Fibroblast of the conjunctiva (primary cell): ENCODE measurements at regions not wholly inside any gene's neighbourhood (a gene's known extent, or its start where the extent isn't known, plus 50 kb on each side); places are given as distances from the start of the nearest gene placed in this dataset.

Experiments used
- DNase-seq: peaks from one replicate; pipeline ENCODE4 v3.0.0-alpha.2; 2010; ENCODE audit warnings: low read depth

DNA sequence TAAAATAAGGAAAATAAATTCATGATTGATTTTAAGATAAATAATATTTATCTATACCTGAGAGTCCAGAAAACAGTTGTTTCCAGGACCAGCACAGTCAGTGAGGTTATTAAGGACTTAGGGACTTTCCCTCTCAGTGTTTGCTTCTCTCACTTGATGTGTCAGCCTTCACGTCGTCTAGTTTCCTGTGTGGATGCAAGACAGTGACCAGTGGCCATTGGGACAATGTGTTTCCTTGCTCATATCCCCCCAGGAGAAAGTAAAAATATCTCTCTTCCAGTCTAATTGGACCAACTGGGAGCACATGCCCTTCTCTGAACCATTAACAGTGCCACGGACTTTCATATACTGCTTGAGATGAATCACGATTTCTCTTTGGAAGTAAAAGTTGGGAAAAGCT lies 157.8 kb upstream of the CTNNB1 start:
- no peak for DNase-seq

DNA sequence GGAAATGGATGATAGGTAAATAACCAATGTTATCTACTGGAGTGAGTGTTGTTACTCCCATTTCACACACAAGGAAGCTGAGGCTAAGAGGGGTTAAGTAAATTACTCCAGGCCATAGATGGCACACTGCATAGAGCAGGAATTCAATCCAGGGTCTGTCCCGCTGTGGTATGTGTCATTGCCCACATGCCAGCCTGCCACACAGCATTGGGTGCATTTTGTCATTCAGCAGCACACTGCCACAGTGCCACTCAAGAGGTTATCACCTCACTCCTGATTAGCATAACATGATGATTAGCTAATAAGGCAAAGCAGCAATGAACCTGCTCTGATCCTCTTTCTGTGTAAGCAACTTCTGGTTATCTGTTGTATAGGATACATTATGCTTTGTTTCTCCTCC lies 157.4 kb upstream of the CTNNB1 start:
- DNase-seq = no peak

DNA sequence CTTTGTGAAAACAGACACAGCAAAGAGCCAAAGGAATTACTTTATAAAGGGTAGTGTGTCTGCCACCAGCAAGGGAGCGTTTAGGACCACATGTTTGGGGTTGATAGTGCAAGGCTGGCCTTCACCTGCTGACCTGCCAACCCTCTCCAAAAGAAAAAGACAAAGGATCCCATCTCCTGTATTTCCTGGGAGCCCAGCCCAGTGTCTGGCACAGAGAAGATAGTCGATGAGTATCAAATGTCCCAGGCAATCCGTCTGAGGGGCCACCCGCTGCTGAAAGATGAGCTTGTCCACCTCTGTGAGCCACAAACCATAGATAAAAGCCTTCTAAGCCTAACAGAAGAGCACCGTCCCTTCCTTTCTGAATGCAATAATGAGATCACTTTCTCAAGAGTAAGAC lies 154.8 kb upstream of the CTNNB1 start:
- no peak for DNase-seq

DNA sequence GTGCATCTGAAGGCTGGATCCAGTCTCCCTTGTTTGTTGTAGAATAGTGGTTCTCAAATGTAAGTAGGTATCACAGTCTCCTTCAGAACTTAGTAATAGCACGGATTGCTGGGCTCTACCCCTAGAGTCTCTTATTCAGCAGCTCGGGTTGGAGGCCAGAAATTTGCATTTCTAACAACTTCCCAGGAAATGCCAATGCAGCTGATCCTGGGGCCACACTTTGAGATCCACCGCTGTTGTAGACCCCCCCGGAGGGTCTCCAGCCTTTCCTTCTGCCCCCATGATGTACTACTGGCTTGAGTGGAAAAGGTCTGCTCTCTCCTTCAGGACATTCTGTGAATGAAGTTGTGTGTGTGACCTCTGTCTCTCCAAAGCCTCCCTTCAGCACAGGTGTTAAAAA lies 153.8 kb upstream of the CTNNB1 start:
- DNase-seq = no peak

DNA sequence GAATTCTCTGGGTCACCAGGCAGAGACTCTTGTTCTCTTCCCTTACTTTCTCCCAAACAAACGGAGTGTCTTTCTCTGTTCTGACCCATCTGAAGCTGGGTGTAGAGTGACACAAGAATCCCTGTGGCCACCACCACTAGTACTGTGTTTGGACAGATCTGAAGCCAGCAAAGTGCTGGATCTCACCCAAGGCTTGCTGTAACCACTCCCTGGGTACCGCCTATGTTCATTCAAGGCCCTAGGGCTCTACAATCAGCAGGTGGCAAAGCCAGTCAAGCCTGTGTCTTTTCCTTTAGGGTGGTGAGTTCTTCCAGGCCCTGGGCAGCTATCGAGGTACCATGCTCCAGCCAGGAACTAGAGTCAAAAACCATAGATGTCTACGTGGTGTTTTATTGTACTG lies 149.2 kb upstream of the CTNNB1 start:
- no peak for DNase-seq

DNA sequence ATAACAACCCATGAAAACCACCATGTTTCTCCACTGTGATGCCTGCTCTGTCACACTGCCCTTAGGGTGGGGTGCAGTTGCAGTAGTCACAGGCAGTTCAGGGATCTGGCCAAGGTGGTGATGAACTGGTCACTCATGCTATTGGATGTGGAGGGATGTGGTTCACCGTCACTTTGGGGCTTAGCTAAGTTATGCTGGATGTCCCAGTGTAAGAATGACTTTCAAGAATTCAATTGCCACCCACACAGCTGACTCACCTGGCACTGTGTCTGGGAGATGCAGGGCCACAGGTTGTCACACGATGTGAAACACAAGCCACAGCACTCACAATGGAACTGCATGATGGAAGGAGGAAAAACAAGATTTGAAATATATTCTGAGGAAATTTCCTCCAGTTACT lies 146.1 kb upstream of the CTNNB1 start:
- DNase-seq = no peak

DNA sequence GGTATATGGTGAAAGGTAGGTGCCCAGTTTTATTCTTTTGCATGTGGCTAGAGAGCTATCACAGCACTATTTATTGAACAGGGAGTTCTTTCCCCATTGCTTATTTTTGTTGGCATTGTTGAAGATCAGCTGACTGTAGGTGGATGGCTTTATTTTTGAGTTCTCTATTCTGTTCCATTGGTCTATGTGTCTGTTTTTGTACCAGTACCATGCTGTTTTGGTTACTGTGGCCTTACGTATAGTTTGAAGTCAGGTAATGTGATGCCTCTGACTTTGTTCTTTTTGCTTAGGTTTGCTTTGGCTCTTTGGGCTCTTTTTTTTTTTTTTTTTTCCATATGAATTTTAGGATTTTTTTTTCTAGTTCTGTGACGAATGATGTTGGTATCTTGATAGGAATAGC lies 139.2 kb upstream of the CTNNB1 start:
- DNase-seq = no peak

DNA sequence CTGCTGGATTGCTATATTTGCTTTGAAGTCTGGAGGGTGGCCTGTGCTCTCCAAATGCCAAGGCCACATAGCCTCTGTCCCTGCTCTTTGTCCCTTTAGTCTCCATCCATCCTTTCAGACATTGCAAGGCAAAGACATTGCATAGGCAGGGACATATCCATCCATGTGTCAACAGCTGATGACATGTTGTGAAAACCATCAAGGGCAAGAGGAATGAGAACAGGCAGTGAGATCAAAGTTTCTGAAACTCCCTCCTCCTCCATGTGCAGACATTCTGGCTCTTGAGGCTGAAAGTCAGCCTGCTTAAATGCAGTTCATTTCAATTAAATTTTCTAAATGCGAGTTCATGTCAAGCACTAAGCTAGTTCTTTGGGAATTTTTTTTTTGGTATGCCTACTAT lies 135.2 kb upstream of the CTNNB1 start:
- DNase-seq = no peak

DNA sequence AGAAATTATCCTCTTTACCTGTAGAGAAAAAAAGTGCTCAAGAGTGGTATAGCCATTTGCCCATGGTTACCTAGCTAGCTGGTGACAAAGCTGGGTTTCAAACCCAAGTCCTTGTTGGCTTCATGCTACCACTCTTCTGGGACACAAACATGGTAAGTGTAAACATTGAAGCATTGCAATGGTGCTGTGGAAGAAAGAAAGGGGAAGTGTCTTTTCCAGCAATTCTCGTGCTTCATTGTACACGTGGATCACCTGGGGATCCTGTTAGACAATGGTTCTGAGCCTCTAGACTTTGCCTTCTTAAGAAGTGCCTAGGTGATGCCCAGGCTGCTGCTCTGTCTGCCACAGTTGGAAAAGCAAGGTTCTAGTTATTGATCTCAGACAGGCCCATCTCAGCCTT lies 134.8 kb upstream of the CTNNB1 start:
- no peak for DNase-seq

DNA sequence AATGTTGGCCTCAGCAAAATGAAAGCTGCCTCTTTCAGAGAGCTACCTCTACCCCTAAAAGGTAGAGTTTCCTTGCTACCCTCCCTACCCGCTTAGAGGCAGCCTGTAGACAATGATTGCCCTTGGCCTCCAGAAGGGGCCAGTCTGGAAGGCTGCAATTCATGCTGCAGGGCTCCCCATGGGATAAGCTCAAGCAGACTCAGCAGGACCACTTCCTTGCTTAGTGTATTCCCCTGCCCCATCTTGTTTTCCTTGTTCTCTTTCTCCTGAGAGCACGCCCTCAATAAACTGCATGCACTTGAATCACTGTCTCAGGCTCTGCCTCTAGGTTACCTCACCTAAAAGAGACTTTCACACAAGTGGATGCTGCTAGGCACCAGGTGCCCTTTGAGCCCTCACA lies 134.0 kb upstream of the CTNNB1 start:
- DNase-seq = no peak

DNA sequence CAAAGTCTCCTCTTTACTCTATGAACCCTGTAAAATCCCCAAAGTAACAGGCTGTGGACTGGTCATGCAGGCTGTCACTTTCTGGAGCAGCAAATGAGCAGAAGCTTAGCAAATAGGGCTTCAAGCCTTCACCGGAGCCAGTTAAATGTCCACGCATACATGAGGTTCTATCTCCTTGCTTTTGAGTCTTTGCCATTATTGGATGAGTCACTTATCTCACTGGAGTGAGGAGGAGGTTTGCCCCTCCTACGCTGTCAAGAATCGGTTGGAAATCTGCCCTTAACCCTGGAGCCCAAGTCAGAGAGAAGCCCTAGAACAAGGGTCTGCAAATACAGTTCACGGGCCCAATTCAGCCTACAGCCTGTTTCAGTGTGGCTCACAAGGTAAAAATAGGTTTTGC lies 126.1 kb upstream of the CTNNB1 start:
- no peak for DNase-seq

DNA sequence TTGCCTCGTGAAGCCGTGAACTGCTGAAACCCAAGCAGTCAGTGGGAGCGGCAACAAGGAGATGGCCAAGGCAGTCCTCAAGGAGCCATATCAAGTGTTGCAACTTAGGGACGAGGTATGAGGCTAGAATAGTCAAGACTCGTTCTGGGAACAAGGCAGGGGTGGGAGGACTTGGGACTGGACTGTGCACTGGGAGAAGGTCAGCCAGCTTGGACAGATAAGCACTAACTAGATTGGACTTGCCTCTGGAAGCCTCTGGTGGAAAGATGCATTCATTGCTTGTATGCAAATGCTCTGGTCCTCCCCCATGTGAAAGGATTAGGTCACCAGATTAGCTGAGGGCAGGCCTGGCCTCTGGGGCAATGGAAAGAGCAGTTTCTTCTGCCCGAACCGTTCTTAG lies 123.3 kb upstream of the CTNNB1 start:
- no peak for DNase-seq

DNA sequence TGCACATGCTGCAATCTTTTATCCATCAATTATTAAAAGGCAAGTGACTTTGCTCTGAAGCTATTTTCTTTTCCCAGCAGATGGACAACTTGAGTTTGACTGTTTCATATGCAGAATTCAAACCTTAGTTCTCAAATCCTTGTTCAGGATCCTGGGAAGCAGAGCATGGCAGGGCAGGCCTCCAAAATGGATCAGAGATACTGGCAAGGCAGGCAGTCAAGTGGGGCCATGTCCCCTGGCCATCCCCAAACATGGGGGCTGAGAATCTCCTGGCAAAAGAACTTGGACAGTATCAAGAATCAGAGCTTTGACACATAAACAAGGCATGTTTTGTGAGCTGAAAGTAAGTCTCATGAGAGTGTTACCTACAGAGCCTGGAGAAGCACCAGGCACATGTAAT lies 122.9 kb upstream of the CTNNB1 start:
- DNase-seq = no peak

DNA sequence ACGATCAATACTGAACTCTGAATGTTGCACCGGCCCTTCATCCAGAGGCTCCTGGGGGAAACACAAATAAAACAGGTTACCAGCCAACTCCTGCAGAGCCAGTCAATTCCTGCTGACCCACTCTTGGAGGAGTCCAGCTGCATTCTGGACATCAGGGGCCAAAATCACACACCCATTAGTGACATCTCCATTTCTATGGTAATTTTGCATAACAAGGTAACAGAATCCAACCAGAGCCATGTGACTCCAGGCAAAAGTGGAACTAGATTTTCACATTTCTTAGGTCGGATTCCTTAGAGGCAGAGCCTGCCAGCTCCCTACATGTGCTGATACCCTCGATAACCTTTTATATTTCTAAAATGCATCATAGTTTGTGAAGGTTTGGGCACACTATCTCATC lies 119.2 kb upstream of the CTNNB1 start:
- DNase-seq = no peak

DNA sequence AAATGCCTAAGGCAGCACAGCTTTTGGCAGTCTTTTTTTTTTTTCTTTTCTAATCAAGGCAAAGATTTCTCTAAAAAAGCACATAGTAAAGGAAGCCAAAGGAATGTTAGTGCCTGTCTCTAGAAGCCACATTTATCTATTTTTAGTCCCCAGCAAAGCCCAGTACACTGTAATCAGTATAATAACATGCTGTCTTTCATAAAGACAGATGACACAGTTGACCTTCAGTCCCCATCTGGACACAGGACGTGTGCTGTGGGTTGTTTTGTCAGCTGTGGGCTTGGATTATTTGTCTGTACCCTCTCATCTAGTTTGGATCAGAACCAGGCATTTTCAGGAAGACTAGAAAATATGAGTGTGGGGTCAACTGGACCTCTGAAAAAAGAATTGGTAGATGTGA lies 110.4 kb upstream of the CTNNB1 start:
- no peak for DNase-seq

DNA sequence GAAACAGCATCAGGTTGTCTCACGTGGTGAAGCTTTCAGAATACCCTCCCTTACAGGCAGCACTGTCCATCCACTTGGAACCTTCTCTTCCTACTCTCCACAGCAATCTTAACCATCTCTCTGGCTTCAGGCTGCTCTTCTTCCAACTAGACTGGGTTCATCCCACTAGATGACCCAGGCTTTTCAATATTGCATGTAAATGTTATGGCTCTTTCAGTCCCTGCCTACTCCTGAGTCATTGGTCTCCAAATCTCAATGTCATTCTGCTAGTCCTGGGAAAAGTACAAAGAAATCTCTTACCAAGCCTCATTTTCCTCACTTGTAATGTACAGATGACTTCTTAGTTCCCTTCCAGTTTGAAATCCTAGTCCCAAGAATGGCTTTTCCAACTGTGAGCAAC lies 109.7 kb upstream of the CTNNB1 start:
- no peak for DNase-seq

DNA sequence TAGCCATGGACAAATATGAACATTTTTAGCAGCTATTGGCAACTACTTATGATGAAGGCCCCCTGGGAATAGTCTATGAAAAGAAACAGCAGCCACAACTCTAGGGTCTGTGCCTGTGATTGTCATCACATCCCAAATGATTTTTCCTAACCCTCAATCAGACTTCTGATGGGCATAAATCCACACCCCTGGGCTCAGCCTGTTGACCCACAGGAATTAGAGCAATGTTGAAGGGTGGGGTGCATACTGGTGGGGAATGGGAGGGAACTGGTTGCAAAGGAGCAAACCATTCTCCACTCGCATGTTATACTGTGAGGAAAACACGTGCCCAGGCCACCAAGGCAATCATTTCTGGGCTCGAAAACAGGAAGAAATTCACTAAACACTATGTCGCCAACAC lies 106.5 kb upstream of the CTNNB1 start:
- DNase-seq = no peak

DNA sequence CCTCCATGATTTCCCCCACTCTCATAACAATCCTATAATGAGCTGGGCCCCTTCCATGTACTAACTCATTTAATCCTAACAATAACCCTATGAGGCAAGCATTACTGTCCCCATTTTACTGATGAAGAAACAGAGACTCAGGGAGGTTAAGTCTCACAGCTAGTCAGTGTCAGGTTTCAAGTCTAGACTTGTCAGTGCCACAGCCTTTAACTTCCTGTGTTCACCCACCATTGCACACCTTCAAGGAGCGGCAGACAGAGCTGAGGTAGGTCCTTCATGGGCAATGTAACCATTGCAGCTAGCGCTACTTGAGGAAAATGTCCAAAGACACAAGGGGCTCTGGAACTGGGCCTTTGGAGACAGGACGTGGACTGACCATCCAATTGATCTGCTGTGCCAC lies 105.8 kb upstream of the CTNNB1 start:
- no peak for DNase-seq

DNA sequence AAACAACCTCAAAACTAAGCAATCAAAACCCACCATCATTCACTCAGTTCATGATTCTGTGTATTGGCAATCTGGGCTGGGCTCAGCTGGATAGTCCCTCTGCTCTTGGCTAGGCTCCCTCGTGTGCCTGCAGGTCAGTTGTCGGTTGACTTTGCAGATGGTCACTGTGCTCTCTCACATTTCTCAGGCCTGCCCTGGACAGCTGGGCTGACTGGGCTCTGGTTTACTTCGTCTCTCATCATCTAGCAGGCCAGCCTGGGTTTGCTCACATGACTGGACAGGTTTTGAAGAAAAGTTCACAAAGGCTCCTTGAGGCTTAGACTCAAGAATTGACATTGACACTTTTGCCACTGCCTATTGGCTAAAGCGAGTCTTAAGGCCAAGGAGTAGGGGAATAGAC lies 105.0 kb upstream of the CTNNB1 start:
- no peak for DNase-seq

DNA sequence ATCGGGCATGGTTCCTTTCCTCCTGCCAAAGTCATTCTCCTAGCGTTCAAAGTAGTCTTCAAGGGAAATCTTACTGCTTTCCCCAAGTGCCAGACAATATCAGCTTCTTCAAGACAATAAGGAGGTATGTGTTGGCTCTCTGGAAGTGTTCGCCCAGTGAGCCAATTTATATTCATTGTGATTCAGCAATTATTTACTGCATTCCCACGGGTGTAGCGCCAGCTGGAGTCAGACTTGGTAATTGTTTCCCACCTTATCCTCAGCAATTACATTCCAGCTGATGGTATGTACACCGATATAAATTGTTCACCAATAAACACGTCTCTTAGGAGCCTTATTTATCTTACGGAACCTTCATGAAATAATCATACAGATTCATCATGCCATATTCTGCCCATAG lies 103.6 kb upstream of the CTNNB1 start:
- no peak for DNase-seq

DNA sequence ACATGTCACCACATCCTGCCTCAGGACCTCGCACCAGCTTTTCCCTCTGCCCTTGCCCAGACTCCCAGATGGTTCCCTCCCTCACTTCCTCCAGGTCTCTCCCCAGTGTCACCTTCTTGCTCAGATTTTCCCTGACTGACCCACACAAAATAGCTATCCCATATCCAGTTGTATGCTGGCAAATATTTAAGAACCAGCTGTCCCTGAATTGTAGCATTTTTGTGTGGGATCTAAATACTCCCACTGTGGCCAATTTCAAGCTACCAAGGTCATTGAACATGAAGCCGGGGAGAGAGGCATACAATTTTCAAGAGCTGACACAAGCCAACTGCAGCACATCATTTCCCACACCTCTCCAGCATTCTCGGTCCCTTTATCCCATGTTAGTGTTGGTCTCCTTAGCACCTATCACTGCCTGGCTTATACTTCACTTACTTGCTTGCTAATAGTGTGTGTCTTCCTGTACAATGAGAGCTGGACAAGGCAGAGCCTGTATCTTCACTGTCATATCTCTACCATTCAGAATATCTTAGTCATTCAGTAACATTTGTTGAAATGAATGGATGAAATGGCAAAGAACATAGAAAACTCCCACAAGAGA lies 101.3 kb upstream of the CTNNB1 start:
- no peak for DNase-seq

DNA sequence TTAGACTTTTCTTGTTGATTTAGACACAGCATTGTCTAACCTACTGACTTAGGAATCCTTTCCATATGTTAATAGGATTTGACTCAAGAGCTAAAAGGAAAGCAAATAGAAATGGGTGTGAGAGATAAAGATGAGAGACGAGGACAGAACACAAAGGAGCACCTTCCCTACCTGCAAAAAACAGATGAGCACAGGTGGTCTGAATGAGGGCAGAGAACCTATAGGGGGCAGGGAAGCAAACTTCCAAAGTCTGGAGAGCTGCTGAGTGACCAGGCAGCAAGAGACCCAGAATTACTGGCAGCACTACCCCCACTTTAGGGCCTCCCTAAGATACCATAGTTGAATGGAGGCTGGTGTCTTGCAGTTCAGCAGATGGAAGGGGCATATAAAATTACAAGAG lies 98.1 kb upstream of the CTNNB1 start:
- no peak for DNase-seq

DNA sequence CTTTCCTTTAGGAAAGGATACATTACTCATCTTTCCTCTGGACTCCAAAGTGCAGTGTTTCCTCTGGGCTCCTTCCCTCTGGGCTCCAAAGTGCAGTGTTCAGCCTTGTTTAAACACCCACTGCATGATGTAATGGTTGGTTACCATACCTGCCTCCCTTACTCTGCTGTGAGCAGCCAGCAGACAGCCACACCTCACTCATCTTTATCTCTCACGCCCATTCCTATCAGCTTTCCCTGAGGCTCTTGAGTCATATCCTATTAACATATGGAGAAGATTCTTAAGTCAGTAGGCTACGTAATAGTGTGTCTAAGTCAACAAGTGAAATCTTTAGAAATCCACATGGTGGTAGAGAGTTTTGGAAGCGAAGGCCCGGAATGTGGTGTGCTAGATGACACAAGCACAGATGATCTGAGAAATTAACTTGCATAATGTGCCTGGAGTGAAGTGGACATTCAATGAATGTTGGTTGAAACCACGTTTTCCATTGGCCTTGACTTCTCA lies 97.2 kb upstream of the CTNNB1 start:
- no peak for DNase-seq

DNA sequence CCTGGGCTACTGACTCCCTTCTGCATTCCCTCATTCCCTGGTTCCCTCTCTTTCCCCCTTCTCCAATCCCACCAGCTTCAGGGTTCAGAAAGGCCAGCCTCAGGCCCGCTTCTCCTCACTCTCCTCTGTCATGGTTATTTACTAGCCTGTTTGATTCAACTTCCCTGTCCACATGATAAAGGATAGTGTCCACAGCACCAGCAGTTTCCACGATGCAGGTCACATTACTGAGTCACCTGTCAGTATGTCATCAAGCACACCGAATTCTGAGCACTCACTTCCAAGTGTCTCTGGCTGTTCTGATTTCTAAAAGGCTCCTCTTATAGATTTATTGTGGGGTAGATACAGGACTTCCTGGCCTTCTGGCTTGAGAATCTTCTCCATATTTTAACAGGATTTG lies 96.6 kb upstream of the CTNNB1 start:
- DNase-seq = no peak

DNA sequence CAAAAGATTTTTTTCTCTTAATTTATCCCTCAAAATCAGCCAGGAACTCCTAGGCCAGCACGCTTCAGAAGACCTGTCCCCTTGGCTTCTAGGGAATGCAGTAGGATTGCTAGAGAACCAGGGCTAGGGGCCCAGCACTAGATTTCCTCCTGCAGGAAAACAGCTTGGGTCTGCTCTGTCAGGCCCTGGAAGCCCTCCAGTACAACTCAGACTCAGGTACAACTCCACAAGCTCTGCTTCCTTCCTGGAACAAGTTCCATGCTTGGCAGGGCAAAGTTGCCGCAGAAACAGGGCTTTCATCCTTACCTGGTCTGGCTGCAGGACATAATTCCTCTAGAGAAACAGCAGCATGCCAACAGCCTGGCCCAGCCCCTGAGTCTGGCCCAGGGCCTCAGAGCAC lies 96.1 kb upstream of the CTNNB1 start:
- DNase-seq = no peak
